PC-9 (cell line): ENCODE measurements at regions not wholly inside any gene's neighbourhood (a gene's known extent, or its start where the extent isn't known, plus 50 kb on each side); places are given as distances from the start of the nearest gene placed in this dataset.

ENCODE experiments used
- BruUV-seq: library from RNA; stranded (reverse); fragments of 400-500 nt; replicated peaks from 2 replicates; lab custom pipeline; 2021; lab: Mats Ljungman, UMichigan
- CTCF ChIA-PET: fragments of 300-600 bp; sonication (Branson Sonifier 250); formaldehyde crosslinking; loops from one replicate; lab custom pipeline; 2022; ENCODE audit warnings: antibody characterized with exemption; lab: Charles Lee
- POLR2A ChIA-PET: fragments of 300-600 bp; sonication (Branson Sonifier 250); formaldehyde crosslinking; loops from one replicate; lab custom pipeline; 2022; ENCODE audit warnings: antibody characterized with exemption; ENCODE audit not compliant: unreplicated experiment; lab: Charles Lee
- DNase-seq, 2 experiments: peaks; one replicate each; pipeline versions ENCODE4 v3.0.0 to v3.0.0-alpha.2; 2015 to 2022; ENCODE audit warnings: mixed read lengths in 1 of 2
- H2AFZ ChIP-seq: fragments of 200-600 bp; sonication (generic); 2 replicates; pipeline ENCODE4 v1.8.1; 2017; ENCODE audit warnings: antibody characterized with exemption
- H3F3A ChIP-seq: fragments of 200-600 bp; sonication (generic); 2 replicates; pipeline ENCODE4 v1.8.1; 2017; ENCODE audit warnings: antibody characterized with exemption, mild to moderate bottlenecking, low read depth; ENCODE audit not compliant: insufficient read depth
- H3K27ac ChIP-seq: fragments of 200-600 bp; sonication (generic); 2 replicates; pipeline ENCODE4 v1.6.1; 2016; ENCODE audit warnings: mixed run types
- H3K27me3 ChIP-seq: fragments of 200-600 bp; sonication (generic); 2 replicates; pipeline ENCODE4 v1.6.1; 2016; ENCODE audit warnings: low read depth, mixed run types; ENCODE audit not compliant: insufficient read depth
- H3K36me3 ChIP-seq: fragments of 200-600 bp; sonication (generic); 2 replicates; pipeline ENCODE4 v1.6.1; 2016; ENCODE audit warnings: low read depth, mixed run types
- H3K4me1 ChIP-seq: fragments of 200-600 bp; sonication (generic); replicated peaks from 2 replicates; pipeline ENCODE4 v1.6.1; 2016; ENCODE audit warnings: mixed run types; ENCODE audit not compliant: insufficient read depth
- H3K4me2 ChIP-seq: fragments of 200-600 bp; sonication (generic); 2 replicates; pipeline ENCODE4 v1.6.1; 2017; ENCODE audit warnings: mixed run types
- H3K4me3 ChIP-seq: fragments of 200-600 bp; sonication (generic); 2 replicates; pipeline ENCODE4 v1.6.1; 2016; ENCODE audit warnings: mixed run types
- H3K79me2 ChIP-seq: fragments of 200-600 bp; sonication (generic); 2 replicates; pipeline ENCODE4 v1.6.1; 2017; ENCODE audit warnings: low read depth, mixed run types
- H3K9me2 ChIP-seq: fragments of 200-600 bp; sonication (generic); 2 replicates; pipeline ENCODE4 v1.8.1; 2017; ENCODE audit warnings: mild to moderate bottlenecking; ENCODE audit not compliant: insufficient read depth
- H3K9me3 ChIP-seq: fragments of 200-600 bp; sonication (generic); 2 replicates; pipeline ENCODE4 v1.8.1; 2016; ENCODE audit warnings: low read depth; ENCODE audit not compliant: insufficient read depth
- H4K20me1 ChIP-seq: fragments of 200-600 bp; sonication (generic); 2 replicates; pipeline ENCODE4 v1.8.1; 2017; ENCODE audit not compliant: insufficient read depth
- CTCF ChIP-seq: fragments of 200-600 bp; sonication (generic); conservative IDR thresholded peaks from 2 replicates; pipeline ENCODE4 v1.6.1; 2017; ENCODE audit warnings: mixed run types, antibody characterized with exemption, mild to moderate bottlenecking, moderate library complexity
- EZH2 ChIP-seq: fragments of 200-600 bp; sonication (generic); IDR thresholded peaks from 2 replicates; pipeline ENCODE4 v1.8.0; 2017; ENCODE audit warnings: antibody characterized with exemption, low read depth
- intact Hi-C: fragments of 100-400 bp; cut with micrococcal nuclease; formaldehyde crosslinking; loops from one replicate; pipeline ENCODE4 v1.10.0; 2022; ENCODE audit not compliant: unreplicated experiment

DNA sequence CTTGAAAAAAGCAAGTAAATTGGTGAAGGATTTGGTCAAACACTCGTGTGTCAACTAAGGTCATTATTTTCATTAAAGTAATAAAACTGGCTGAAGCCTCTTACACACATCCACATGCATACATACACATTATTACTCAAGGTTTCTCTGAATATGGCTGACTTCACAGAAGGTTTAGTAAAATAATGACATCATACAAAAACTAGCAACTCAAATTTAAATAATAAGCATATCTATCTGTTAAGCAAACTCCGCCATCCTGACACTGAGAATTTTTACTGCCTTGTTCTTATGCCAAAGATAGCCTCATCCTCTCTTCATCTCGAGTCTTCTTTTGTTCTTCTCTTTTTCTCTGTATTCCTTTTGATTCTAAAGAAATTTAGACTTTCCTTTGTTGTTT, 739.1 kb downstream of the GBE1 start:
- Histone ChIP-seq H3K79me2 (no peaks in the 10 kb centered on the region), H3K36me3 (no peaks in the 10 kb centered on the region), H3F3A (no peaks in the 10 kb centered on the region), H4K20me1 (no peaks in the 10 kb centered on the region), H3K27me3 (no peaks in the 10 kb centered on the region), H3K4me2 (no peak overlapping the region), H2AFZ (no peak overlapping the region), H3K4me1 (no peaks in the 10 kb centered on the region), H3K4me3 (no peak overlapping the region), H3K27ac (no peak overlapping the region), H3K9me2 (no peaks in the 10 kb centered on the region), H3K9me3 (no peaks in the 10 kb centered on the region)
- CTCF ChIA-PET: no interaction called here
- TF ChIP-seq EZH2 (no peak), CTCF (no peak)
- intact Hi-C loops: no loop called here
- no TSS peak for BruUV-seq
- POLR2A ChIA-PET: no interaction called here
- no peak for DNase-seq

- POLR2A ChIA-PET: no interaction called here
- BruUV-seq: no TSS peak
Observed at GRCh38 chr3:81013360-81013759, 748.1 kb downstream of the GBE1 start.

GRCh38 chr3:81005992-81006391, 755.5 kb downstream of the GBE1 start:
- CTCF ChIA-PET: no interaction called here
- H3K4me2 ChIP-seq: no peak overlapping the region
- no TSS peak for BruUV-seq

More at GRCh38 chr3:81013360-81013759, 748.1 kb downstream of the GBE1 start:
- H3K4me3 ChIP-seq: no peak overlapping the region
- no peaks in the 10 kb centered on the region for H3K9me3 ChIP-seq
- H3K27ac ChIP-seq: no peak overlapping the region
- no peaks in the 10 kb centered on the region for H3K27me3 ChIP-seq
- DNase-seq: no peak
- intact Hi-C loops: no loop called here
- no peaks in the 10 kb centered on the region for H3K9me2 ChIP-seq
- no peak overlapping the region for H2AFZ ChIP-seq
- CTCF ChIA-PET: no interaction called here
- H3F3A ChIP-seq: no peaks in the 10 kb centered on the region
- TF ChIP-seq CTCF (no peak), EZH2 (no peak)
- H3K4me2 ChIP-seq: no peak overlapping the region
- H3K36me3 ChIP-seq: no peaks in the 10 kb centered on the region
- no peaks in the 10 kb centered on the region for H3K79me2 ChIP-seq
- no peaks in the 10 kb centered on the region for H3K4me1 ChIP-seq
- no peaks in the 10 kb centered on the region for H4K20me1 ChIP-seq

More at GRCh38 chr3:81005992-81006391, 755.5 kb downstream of the GBE1 start:
- no peak for TF ChIP-seq EZH2
- no peak for TF ChIP-seq CTCF
- Histone ChIP-seq H2AFZ (no peak overlapping the region), H3K36me3 (no peaks in the 10 kb centered on the region), H3F3A (no peaks in the 10 kb centered on the region), H3K4me3 (no peak overlapping the region), H3K4me1 (no peaks in the 10 kb centered on the region), H4K20me1 (no peaks in the 10 kb centered on the region), H3K79me2 (no peaks in the 10 kb centered on the region), H3K9me3 (no peaks in the 10 kb centered on the region), H3K27me3 (no peaks in the 10 kb centered on the region), H3K9me2 (no peaks in the 10 kb centered on the region), H3K27ac (no peak overlapping the region)
- intact Hi-C loops: no loop called here
- POLR2A ChIA-PET: no interaction called here
- no peak for DNase-seq
